Upper lobe of right lung (tissue), 1 donor: ENCODE measurements at regions not wholly inside any gene's neighbourhood (a gene's known extent, or its start where the extent isn't known, plus 50 kb on each side); places are given as distances from the start of the nearest gene placed in this dataset.
A peak's percentile ranks its signal among the peaks of the same experiment; 100 is the strongest.

ENCODE experiments used
- ATAC-seq: fragments of 200-7000 bp; cut with Tn5 transposase; one replicate; pipeline ENCODE4 v1.9.1; 2020; ENCODE audit warnings: mild to moderate bottlenecking, moderate library complexity
- DNase-seq: peaks from one replicate; pipeline ENCODE4 v3.0.0-alpha.2; 2020
- H3K27ac ChIP-seq: fragments of 200-600 bp; one replicate; pipeline ENCODE4 v1.8.0; 2022
- H3K27me3 ChIP-seq: fragments of 200-600 bp; one replicate; pipeline ENCODE4 v1.8.0; 2022; ENCODE audit warnings: mild to moderate bottlenecking
- H3K36me3 ChIP-seq: fragments of 200-600 bp; one replicate; pipeline ENCODE4 v1.8.0; 2022
- H3K4me1 ChIP-seq: fragments of 200-600 bp; one replicate; pipeline ENCODE4 v1.8.0; 2022
- H3K4me3 ChIP-seq: fragments of 200-600 bp; one replicate; pipeline ENCODE4 v1.8.0; 2022; ENCODE audit warnings: mild to moderate bottlenecking
- H3K9me3 ChIP-seq: fragments of 200-600 bp; one replicate; pipeline ENCODE4 v1.8.0; 2022
- CTCF ChIP-seq: fragments of 200-600 bp; IDR thresholded peaks from one replicate; pipeline ENCODE4 v1.8.0; 2022; ENCODE audit warnings: antibody characterized with exemption
- intact Hi-C: fragments of 100-400 bp; cut with DNase I; formaldehyde crosslinking; loops from one replicate; pipeline ENCODE4 v1.11.0; 2022
- donor health status: DM: no; HTN: yes; CAD: no; lungs with severe emphysema.

GRCh38 chr3:59321881-59322540 lies 272.2 kb upstream of the CFAP20DC start:
- intact Hi-C loops: no loop called here
- H3K36me3 ChIP-seq: no peaks in the 10 kb centered on the region
- no peak overlapping the region for H3K27ac ChIP-seq
- H3K27me3 ChIP-seq: no peaks in the 10 kb centered on the region
- no peaks in the 10 kb centered on the region for H3K9me3 ChIP-seq
- H3K4me1 ChIP-seq: no peaks in the 10 kb centered on the region
- ATAC-seq: no peak
- no peak for DNase-seq
- no peak for TF ChIP-seq CTCF
- H3K4me3 ChIP-seq: no peak overlapping the region

- Histone ChIP-seq H3K36me3 (no peaks in the 10 kb centered on the region), H3K9me3 (no peaks in the 10 kb centered on the region), H3K4me1 (no peaks in the 10 kb centered on the region), H3K27me3 (no peaks in the 10 kb centered on the region), H3K4me3 (no peak overlapping the region), H3K27ac (no peak overlapping the region)
- DNase-seq (no peak), ATAC-seq (peak; percentile 40)
- no peak for TF ChIP-seq CTCF
- intact Hi-C loops: no loop called here
Observed at GRCh38 chr3:59320080-59320479, 270.3 kb upstream of the CFAP20DC start.

GRCh38 chr3:59319442-59319841 lies 269.6 kb upstream of the CFAP20DC start:
- Histone ChIP-seq H3K36me3 (no peaks in the 10 kb centered on the region), H3K4me1 (no peaks in the 10 kb centered on the region), H3K9me3 (no peaks in the 10 kb centered on the region), H3K4me3 (no peak overlapping the region), H3K27me3 (no peaks in the 10 kb centered on the region), H3K27ac (no peak overlapping the region)
- TF ChIP-seq CTCF: no peak
- no peak for DNase-seq
- intact Hi-C loops: no loop called here
- ATAC-seq: no peak

GRCh38 chr3:59318881-59319280 lies 269.1 kb upstream of the CFAP20DC start:
- no peak overlapping the region for H3K27ac ChIP-seq
- H3K4me1 ChIP-seq: no peaks in the 10 kb centered on the region
- TF ChIP-seq CTCF: no peak
- no peak for ATAC-seq
- DNase-seq: no peak
- intact Hi-C loops: no loop called here
- H3K9me3 ChIP-seq: no peaks in the 10 kb centered on the region
- H3K27me3 ChIP-seq: no peaks in the 10 kb centered on the region
- H3K36me3 ChIP-seq: no peaks in the 10 kb centered on the region
- H3K4me3 ChIP-seq: no peak overlapping the region

GRCh38 chr3:59317386-59317785 lies 267.6 kb upstream of the CFAP20DC start:
- Histone ChIP-seq H3K9me3 (no peaks in the 10 kb centered on the region), H3K4me3 (no peak overlapping the region), H3K36me3 (no peaks in the 10 kb centered on the region), H3K4me1 (no peaks in the 10 kb centered on the region), H3K27me3 (no peaks in the 10 kb centered on the region), H3K27ac (no peak overlapping the region)
- intact Hi-C loops: no loop called here
- DNase-seq (no peak), ATAC-seq (no peak)
- no peak for TF ChIP-seq CTCF
